NCI-H2171 (cell line): ENCODE measurements at regions not wholly inside any gene's neighbourhood (a gene's known extent, or its start where the extent isn't known, plus 50 kb on each side); places are given as distances from the start of the nearest gene placed in this dataset.
"Not testable (repeated sequence)": the region's sequence is repeated elsewhere in the genome, so short reads cannot be mapped to it uniquely, and the experiment has no call there.

Experiments
- DNase-seq: peaks from one replicate; lab custom pipeline; 2025; lab: John Stamatoyannopoulos, UW

- no peak for DNase-seq
Measured at GRCh38 chr10:34957531-34957930, 132.6 kb downstream of the CUL2 start.

GRCh38 chr10:34956756-34957155, 133.4 kb downstream of the CUL2 start:
- DNase-seq, result no peak

- DNase-seq, result no peak
Measured at GRCh38 chr10:34955391-34955790, 134.8 kb downstream of the CUL2 start.

GRCh38 chr10:34954142-34954541, 136.0 kb downstream of the CUL2 start:
- no peak for DNase-seq

- not testable (repeated sequence) for DNase-seq
Measured at GRCh38 chr10:34951263-34951887, 136.3 kb upstream of the PARD3 start.

- DNase-seq, result not testable (repeated sequence)
Measured at GRCh38 chr10:34945951-34946522, 130.9 kb upstream of the PARD3 start.

GRCh38 chr10:34941471-34942357, 126.6 kb upstream of the PARD3 start:
- no peak for DNase-seq

GRCh38 chr10:34940436-34940835, 125.3 kb upstream of the PARD3 start:
- no peak for DNase-seq

GRCh38 chr10:34938399-34938670, 123.2 kb upstream of the PARD3 start:
- no peak for DNase-seq

GRCh38 chr10:34937643-34938398, 122.7 kb upstream of the PARD3 start:
- not testable (repeated sequence) for DNase-seq

GRCh38 chr10:34936061-34936460, 121.0 kb upstream of the PARD3 start:
- no peak for DNase-seq

- no peak for DNase-seq
Measured at GRCh38 chr10:34933676-34934075, 118.6 kb upstream of the PARD3 start.

GRCh38 chr10:34932235-34932634, 117.1 kb upstream of the PARD3 start:
- no peak for DNase-seq

- DNase-seq, result no peak
Measured at GRCh38 chr10:34931216-34931615, 116.1 kb upstream of the PARD3 start.

- no peak for DNase-seq
Measured at GRCh38 chr10:34922138-34922537, 107.0 kb upstream of the PARD3 start.

- no peak for DNase-seq
Measured at GRCh38 chr10:34920578-34920977, 105.5 kb upstream of the PARD3 start.

GRCh38 chr10:34918776-34919315, 103.8 kb upstream of the PARD3 start:
- DNase-seq, result peak; percentile 5

- DNase-seq, result no peak
Measured at GRCh38 chr10:34918060-34918775, 103.1 kb upstream of the PARD3 start.

- peak; percentile 56 for DNase-seq
Measured at GRCh38 chr10:34916314-34916713, 101.2 kb upstream of the PARD3 start.

GRCh38 chr10:34912771-34913170, 97.7 kb upstream of the PARD3 start:
- peak; percentile 57 for DNase-seq

- DNase-seq, result no peak
Measured at GRCh38 chr10:34911661-34912205, 96.6 kb upstream of the PARD3 start.
